ENCODE measurements at regions not wholly inside any gene's neighbourhood (a gene's known extent, or its start where the extent isn't known, plus 50 kb on each side); places are given as distances from the start of the nearest gene placed in this dataset.

DNA sequence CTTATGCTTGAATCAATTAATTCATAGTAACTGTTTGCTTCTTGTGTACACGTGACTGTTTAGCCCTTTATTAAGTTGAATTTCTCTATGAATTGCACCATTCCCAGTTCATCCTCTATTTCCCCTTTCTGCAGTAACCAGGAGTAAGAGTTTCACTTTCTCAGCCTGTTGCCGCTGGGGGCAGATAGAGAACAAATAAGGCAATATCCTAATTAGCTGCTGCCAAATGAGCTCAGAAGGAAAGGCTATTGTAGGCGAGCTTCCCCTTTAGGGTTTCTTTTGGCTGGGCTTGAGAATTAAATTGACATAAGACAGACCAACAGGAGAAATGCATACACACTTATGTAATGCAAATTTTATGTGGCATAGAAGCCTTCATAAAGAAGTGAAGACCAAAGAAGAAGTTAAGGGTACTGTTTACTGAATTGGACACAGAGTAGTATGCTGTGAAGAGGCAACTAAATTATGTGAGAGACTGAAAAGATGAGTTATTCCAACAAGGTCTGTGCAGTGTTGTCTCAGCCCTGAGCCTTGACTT lies 1594.7 kb downstream of the TECRL start:
- TF ChIP-seq, protein P1, sequence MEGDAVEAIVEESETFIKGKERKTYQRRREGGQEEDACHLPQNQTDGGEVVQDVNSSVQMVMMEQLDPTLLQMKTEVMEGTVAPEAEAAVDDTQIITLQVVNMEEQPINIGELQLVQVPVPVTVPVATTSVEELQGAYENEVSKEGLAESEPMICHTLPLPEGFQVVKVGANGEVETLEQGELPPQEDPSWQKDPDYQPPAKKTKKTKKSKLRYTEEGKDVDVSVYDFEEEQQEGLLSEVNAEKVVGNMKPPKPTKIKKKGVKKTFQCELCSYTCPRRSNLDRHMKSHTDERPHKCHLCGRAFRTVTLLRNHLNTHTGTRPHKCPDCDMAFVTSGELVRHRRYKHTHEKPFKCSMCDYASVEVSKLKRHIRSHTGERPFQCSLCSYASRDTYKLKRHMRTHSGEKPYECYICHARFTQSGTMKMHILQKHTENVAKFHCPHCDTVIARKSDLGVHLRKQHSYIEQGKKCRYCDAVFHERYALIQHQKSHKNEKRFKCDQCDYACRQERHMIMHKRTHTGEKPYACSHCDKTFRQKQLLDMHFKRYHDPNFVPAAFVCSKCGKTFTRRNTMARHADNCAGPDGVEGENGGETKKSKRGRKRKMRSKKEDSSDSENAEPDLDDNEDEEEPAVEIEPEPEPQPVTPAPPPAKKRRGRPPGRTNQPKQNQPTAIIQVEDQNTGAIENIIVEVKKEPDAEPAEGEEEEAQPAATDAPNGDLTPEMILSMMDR (IDR thresholded peaks at IDR 0.05 in 8 of 11, conservative IDR thresholded peaks at IDR 0.05 in 3 of 11) = no peak
- no peak for TF ChIP-seq POLR2A (IDR thresholded peaks at IDR 0.05)
- TF ChIP-seq POLR2AphosphoS5 (IDR thresholded peaks at IDR 0.05) = no peak
